ENCODE measurements at regions not wholly inside any gene's neighbourhood (a gene's known extent, or its start where the extent isn't known, plus 50 kb on each side); places are given as distances from the start of the nearest gene placed in this dataset.

GRCh38 chr11:29959488-29959887, 57.3 kb downstream of the KCNA4 start:
- peaks cover 0 to 2% of the 10 kb centered on the region in 2 donors for H3K9me3 ChIP-seq
- H3K27me3 ChIP-seq = no peaks in the 10 kb centered on the region
- ATAC-seq (no peak), DNase-seq (no peak)
- TF ChIP-seq CTCF (IDR thresholded peaks at IDR 0.05) = no peak
- H3K4me1 ChIP-seq = no peaks in the 10 kb centered on the region
- H3K36me3 ChIP-seq = no peaks in the 10 kb centered on the region
- intact Hi-C loops (cut with DNase I) = no loop called here
- no peak overlapping the region for H3K4me3 ChIP-seq
- no peak overlapping the region for H3K27ac ChIP-seq

- DNase-seq (no peak), ATAC-seq (no peak)
- no peak overlapping the region for H3K4me3 ChIP-seq
- H3K9me3 ChIP-seq = peaks cover 0 to 2% of the 10 kb centered on the region in 2 donors
- TF ChIP-seq CTCF (IDR thresholded peaks at IDR 0.05) = no peak
- no peaks in the 10 kb centered on the region for H3K36me3 ChIP-seq
- no peaks in the 10 kb centered on the region for H3K27me3 ChIP-seq
- no peak overlapping the region for H3K27ac ChIP-seq
- intact Hi-C loops (cut with DNase I) = no loop called here
- H3K4me1 ChIP-seq = no peaks in the 10 kb centered on the region
Observed at GRCh38 chr11:29957431-29957830, 59.4 kb downstream of the KCNA4 start.

- Histone ChIP-seq H3K27ac (no peak overlapping the region), H3K4me3 (no peak overlapping the region), H3K4me1 (no peaks in the 10 kb centered on the region), H3K9me3 (peaks cover 0 to 2% of the 10 kb centered on the region in 2 donors), H3K36me3 (no peaks in the 10 kb centered on the region), H3K27me3 (no peaks in the 10 kb centered on the region)
- DNase-seq = no peak
- no peak for ATAC-seq
- intact Hi-C loops (cut with DNase I) = no loop called here
- no peak for TF ChIP-seq CTCF (IDR thresholded peaks at IDR 0.05)
Observed at GRCh38 chr11:29956076-29956556, 60.7 kb downstream of the KCNA4 start.

GRCh38 chr11:29943347-29943746, 73.5 kb downstream of the KCNA4 start:
- H3K4me1 ChIP-seq = no peaks in the 10 kb centered on the region
- intact Hi-C loops (cut with DNase I) = no loop called here
- no peaks in the 10 kb centered on the region for H3K36me3 ChIP-seq
- no peak for TF ChIP-seq CTCF (IDR thresholded peaks at IDR 0.05)
- no peak for ATAC-seq
- H3K27ac ChIP-seq = no peak overlapping the region
- no peak for DNase-seq
- no peaks in the 10 kb centered on the region for H3K27me3 ChIP-seq
- H3K4me3 ChIP-seq = no peak overlapping the region
- H3K9me3 ChIP-seq = peaks cover 0 to 19% of the 10 kb centered on the region in 2 donors

- Histone ChIP-seq H3K9me3 (peaks cover 0 to 18% of the 10 kb centered on the region in 2 donors), H3K27ac (no peak overlapping the region), H3K27me3 (no peaks in the 10 kb centered on the region), H3K4me1 (no peaks in the 10 kb centered on the region), H3K4me3 (no peak overlapping the region), H3K36me3 (no peaks in the 10 kb centered on the region)
- no peak for TF ChIP-seq CTCF (IDR thresholded peaks at IDR 0.05)
- intact Hi-C loops (cut with DNase I) = no loop called here
- ATAC-seq (no peak), DNase-seq (no peak)
Observed at GRCh38 chr11:29937526-29937925, 79.3 kb downstream of the KCNA4 start.

All from left lung (tissue), 4 donors.